ENCODE measurements at regions not wholly inside any gene's neighbourhood (a gene's known extent, or its start where the extent isn't known, plus 50 kb on each side); places are given as distances from the start of the nearest gene placed in this dataset.

GRCh38 chr9:71279151-71279739 is 157.8 kb upstream of the TRPM3 start:
- Histone ChIP-seq H3K36me3 (ENCODE audit: control insufficient read depth, insufficient read depth, low read length) (no peaks in the 10 kb centered on the region), H3K27me3 (replicated peaks; ENCODE audit: control insufficient read depth, insufficient read depth, low read length) (no peaks in the 10 kb centered on the region), H3K4me3 (replicated peaks; ENCODE audit: low read depth, low read length) (no peak overlapping the region)
- DNase-seq (ENCODE audit: extremely low read depth, insufficient read length), result no peak
- TF ChIP-seq CTCF (IDR thresholded peaks at IDR 0.05; ENCODE audit: insufficient read depth, low read length, poor library complexity, severe bottlenecking), result no peak

GRCh38 chr9:71273613-71274012 is 152.2 kb upstream of the TRPM3 start:
- no peak overlapping the region for H3K4me3 ChIP-seq (replicated peaks; ENCODE audit: low read depth, low read length)
- no peaks in the 10 kb centered on the region for H3K36me3 ChIP-seq (ENCODE audit: control insufficient read depth, insufficient read depth, low read length)
- no peak for DNase-seq (ENCODE audit: extremely low read depth, insufficient read length)
- H3K27me3 ChIP-seq (replicated peaks; ENCODE audit: control insufficient read depth, insufficient read depth, low read length), result no peaks in the 10 kb centered on the region
- TF ChIP-seq CTCF (IDR thresholded peaks at IDR 0.05; ENCODE audit: insufficient read depth, low read length, poor library complexity, severe bottlenecking), result no peak

- DNase-seq (ENCODE audit: extremely low read depth, insufficient read length), result no peak
- Histone ChIP-seq H3K4me3 (replicated peaks; ENCODE audit: low read depth, low read length) (no peak overlapping the region), H3K36me3 (ENCODE audit: control insufficient read depth, insufficient read depth, low read length) (no peaks in the 10 kb centered on the region), H3K27me3 (replicated peaks; ENCODE audit: control insufficient read depth, insufficient read depth, low read length) (no peaks in the 10 kb centered on the region)
- TF ChIP-seq CTCF (IDR thresholded peaks at IDR 0.05; ENCODE audit: insufficient read depth, low read length, poor library complexity, severe bottlenecking), result no peak
Measured at GRCh38 chr9:71271602-71272001, 150.2 kb upstream of the TRPM3 start.

DNA sequence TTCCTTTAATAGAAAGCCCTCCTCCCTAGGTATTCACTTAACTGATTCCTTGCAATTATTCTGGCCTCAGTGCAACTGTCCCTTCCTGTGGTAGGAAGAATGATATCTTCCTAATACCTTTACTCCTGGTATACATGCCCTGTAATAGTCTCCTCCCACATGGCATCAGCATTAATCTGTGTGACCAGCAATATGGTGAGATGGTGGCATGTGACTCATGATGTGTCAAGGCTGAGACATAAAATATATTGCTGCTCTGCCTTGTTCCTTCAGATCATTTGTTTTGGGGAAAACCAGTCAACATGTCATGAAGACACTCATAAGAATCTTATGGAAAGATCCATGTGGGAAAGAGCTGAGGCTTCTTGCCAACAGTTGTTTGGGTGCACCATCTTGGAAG is 149.1 kb upstream of the TRPM3 start:
- DNase-seq (ENCODE audit: extremely low read depth, insufficient read length), result no peak
- TF ChIP-seq CTCF (IDR thresholded peaks at IDR 0.05; ENCODE audit: insufficient read depth, low read length, poor library complexity, severe bottlenecking), result no peak
- no peak overlapping the region for H3K4me3 ChIP-seq (replicated peaks; ENCODE audit: low read depth, low read length)
- no peaks in the 10 kb centered on the region for H3K36me3 ChIP-seq (ENCODE audit: control insufficient read depth, insufficient read depth, low read length)
- H3K27me3 ChIP-seq (replicated peaks; ENCODE audit: control insufficient read depth, insufficient read depth, low read length), result no peaks in the 10 kb centered on the region

DNA sequence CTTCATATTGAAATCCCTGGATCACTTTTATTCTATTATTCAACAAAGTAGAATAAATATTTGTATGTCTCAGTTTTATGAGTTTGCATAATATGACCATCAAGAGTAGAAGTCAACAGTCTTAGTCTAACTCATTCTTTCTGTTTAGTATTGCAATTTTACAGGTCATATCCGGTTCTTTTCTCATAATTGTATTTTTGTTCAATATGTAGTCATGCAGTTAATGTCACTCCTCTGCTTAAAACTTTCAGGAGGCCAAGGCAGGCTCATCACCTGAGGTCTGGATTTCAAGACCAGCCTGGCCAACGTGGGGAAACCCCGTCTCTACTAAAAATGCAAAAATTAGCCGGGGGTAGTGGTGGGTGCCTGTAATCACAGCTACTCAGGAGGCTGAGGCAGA is 148.4 kb upstream of the TRPM3 start:
- no peak for TF ChIP-seq CTCF (IDR thresholded peaks at IDR 0.05; ENCODE audit: insufficient read depth, low read length, poor library complexity, severe bottlenecking)
- no peaks in the 10 kb centered on the region for H3K27me3 ChIP-seq (replicated peaks; ENCODE audit: control insufficient read depth, insufficient read depth, low read length)
- no peaks in the 10 kb centered on the region for H3K36me3 ChIP-seq (ENCODE audit: control insufficient read depth, insufficient read depth, low read length)
- no peak for DNase-seq (ENCODE audit: extremely low read depth, insufficient read length)
- no peak overlapping the region for H3K4me3 ChIP-seq (replicated peaks; ENCODE audit: low read depth, low read length)

All from GM06990 (cell line).